CD4-positive, alpha-beta T cell (primary cell): ENCODE measurements at regions not wholly inside any gene's neighbourhood (a gene's known extent, or its start where the extent isn't known, plus 50 kb on each side); places are given as distances from the start of the nearest gene placed in this dataset.

Experiments
- ATAC-seq: fragments of 200-7000 bp; cut with Tn5 transposase; one replicate; pipeline ENCODE4 v1.10.0; 2022; ENCODE audit warnings: mild to moderate bottlenecking; ENCODE audit not compliant: poor library complexity
- CTCF ChIA-PET: fragments of 350-600 bp; sonication (Branson Sonifier 250); formaldehyde crosslinking; loops from one replicate; lab custom pipeline; 2021; ENCODE audit warnings: antibody characterized with exemption, inconsistent platforms; lab: Charles Lee
- POLR2A ChIA-PET: fragments of 350-600 bp; sonication (Branson Sonifier 250); formaldehyde crosslinking; loops from one replicate; lab custom pipeline; 2021; ENCODE audit warnings: antibody characterized with exemption, inconsistent platforms; lab: Charles Lee
- DNase-seq, 14 experiments: peaks; one replicate each; pipeline ENCODE4 v3.0.0-alpha.2; 2013 to 2020; ENCODE audit warnings: mixed read lengths in 2 of 14
- H3K27ac ChIP-seq, 2 donors: one replicate each; pipeline versions ENCODE4 v1.5.1 to v1.7.0; 2013; ENCODE audit warnings: low read length in 2 of 2, low read depth in 1 of 2, mild to moderate bottlenecking in 1 of 2
- H3K27me3 ChIP-seq, 2 experiments: 1 replicate in 1 of 2; 2 replicates in 1 of 2; pipeline versions ENCODE4 v1.6.1 to v1.7.0; 2013; ENCODE audit warnings: low read length in 2 of 2, control low read depth in 1 of 2, mild to moderate bottlenecking in 1 of 2, moderate library complexity in 1 of 2; ENCODE audit not compliant: insufficient read depth in 2 of 2, control insufficient read depth in 1 of 2
- H3K36me3 ChIP-seq: one replicate; pipeline ENCODE4 v1.6.1; 2013; ENCODE audit warnings: low read length, control low read depth; ENCODE audit not compliant: insufficient read depth
- H3K4me1 ChIP-seq: one replicate; pipeline ENCODE4 v1.6.1; 2013; ENCODE audit warnings: low read length, control low read depth; ENCODE audit not compliant: insufficient read depth
- H3K4me3 ChIP-seq: one replicate; pipeline ENCODE4 v1.5.1; 2013; ENCODE audit warnings: mild to moderate bottlenecking, low read length, moderate library complexity
- H3K9me3 ChIP-seq, 2 experiments: 1 replicate in 1 of 2; 2 replicates in 1 of 2; pipeline versions ENCODE4 v1.6.1 to v1.7.0; 2013; ENCODE audit warnings: low read length in 2 of 2, mild to moderate bottlenecking in 2 of 2, control low read depth in 1 of 2, moderate library complexity in 1 of 2; ENCODE audit not compliant: control insufficient read depth in 1 of 2, insufficient read depth in 1 of 2
- H3K27ac Mint-ChIP-seq: one replicate; pipeline ENCODE4 v1.8.0; 2020; ENCODE audit warnings: mixed read lengths
- H3K27me3 Mint-ChIP-seq: one replicate; pipeline ENCODE4 v1.8.0; 2021; ENCODE audit warnings: mixed read lengths
- H3K36me3 Mint-ChIP-seq: one replicate; pipeline ENCODE4 v1.8.0; 2021; ENCODE audit warnings: low read depth, mixed read lengths
- H3K4me1 Mint-ChIP-seq: one replicate; pipeline ENCODE4 v1.8.0; 2021; ENCODE audit warnings: low read depth, mixed read lengths
- H3K4me3 Mint-ChIP-seq: one replicate; pipeline ENCODE4 v1.8.0; 2020; ENCODE audit warnings: mild to moderate bottlenecking, mixed read lengths
- H3K9me3 Mint-ChIP-seq: one replicate; pipeline ENCODE4 v1.8.0; 2020; ENCODE audit warnings: mixed read lengths
- CTCF ChIP-seq: fragments of 200-600 bp; IDR thresholded peaks from one replicate; pipeline ENCODE4 v1.8.0; 2022; ENCODE audit warnings: antibody characterized with exemption, mild to moderate bottlenecking
- intact Hi-C, 2 experiments: fragments of 100-400 bp; cut with DNase I in 1 of 2; cut with micrococcal nuclease in 1 of 2; formaldehyde crosslinking; loops; one replicate each; pipeline versions ENCODE4 v1.15.1 to v1.9.0; 2023 to 2025; cut with DNase I, micrococcal nuclease

DNA sequence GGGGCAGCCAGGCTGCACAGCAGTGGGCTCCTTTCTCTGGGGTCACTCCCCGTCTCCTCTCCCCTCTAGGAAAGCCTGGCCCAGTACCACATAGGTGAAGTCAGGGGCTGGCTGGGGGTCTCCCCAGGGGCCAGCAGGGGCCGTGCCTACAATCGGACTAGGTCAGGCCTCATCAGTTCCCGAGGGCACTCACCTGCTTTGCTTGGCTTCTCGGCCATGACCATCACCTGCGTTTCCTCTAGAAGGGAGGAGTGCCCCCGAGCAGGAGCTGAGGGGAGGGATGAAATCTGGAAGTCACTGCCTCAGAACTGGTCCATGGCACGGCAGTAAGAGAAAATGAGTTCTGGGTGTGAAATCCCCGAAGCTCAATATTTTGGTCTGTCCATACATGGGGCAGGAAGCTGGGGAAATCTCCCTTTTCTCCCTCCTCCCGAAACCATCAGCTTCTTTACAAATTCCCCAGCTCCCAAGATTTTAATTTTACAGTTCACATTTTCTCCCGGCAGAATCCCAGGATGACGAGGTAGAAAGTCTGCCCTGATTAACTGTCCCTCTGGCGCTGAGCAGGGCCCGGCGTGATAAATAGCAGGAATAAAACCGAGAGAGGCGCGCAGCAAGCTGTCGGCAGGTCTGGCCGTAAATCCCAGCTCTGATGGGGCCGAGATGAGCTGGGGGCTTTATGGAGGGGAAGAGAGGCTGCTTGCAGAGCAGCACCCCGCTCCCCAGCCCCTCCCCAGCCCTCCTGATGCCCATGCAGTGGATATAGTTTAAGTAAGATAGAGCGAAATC, 172.1 kb downstream of the RBFOX3 start:
- ChIA-PET POLR2A (no interaction called here), CTCF (no interaction called here)
- Histone ChIP-seq H3K36me3 (no peaks in the 10 kb centered on the region), H3K4me3 (no peak overlapping the region), H3K27ac (no peak overlapping the region), H3K27me3 (peaks cover 0 to 4% of the 10 kb centered on the region in 2 experiments), H3K9me3 (peaks cover 0 to 4% of the 10 kb centered on the region in 2 experiments), H3K4me1 (no peaks in the 10 kb centered on the region)
- DNase-seq (no peak), ATAC-seq (no peak)
- no peaks in the 10 kb centered on the region for H3K36me3 Mint-ChIP-seq
- peaks cover 26% of the 10 kb centered on the region for H3K27me3 Mint-ChIP-seq
- H3K27ac Mint-ChIP-seq: no peak overlapping the region
- H3K4me3 Mint-ChIP-seq: no peak overlapping the region
- intact Hi-C loops: no loop called here
- no peak for TF ChIP-seq CTCF
- no peaks in the 10 kb centered on the region for H3K9me3 Mint-ChIP-seq
- no peaks in the 10 kb centered on the region for H3K4me1 Mint-ChIP-seq

DNA sequence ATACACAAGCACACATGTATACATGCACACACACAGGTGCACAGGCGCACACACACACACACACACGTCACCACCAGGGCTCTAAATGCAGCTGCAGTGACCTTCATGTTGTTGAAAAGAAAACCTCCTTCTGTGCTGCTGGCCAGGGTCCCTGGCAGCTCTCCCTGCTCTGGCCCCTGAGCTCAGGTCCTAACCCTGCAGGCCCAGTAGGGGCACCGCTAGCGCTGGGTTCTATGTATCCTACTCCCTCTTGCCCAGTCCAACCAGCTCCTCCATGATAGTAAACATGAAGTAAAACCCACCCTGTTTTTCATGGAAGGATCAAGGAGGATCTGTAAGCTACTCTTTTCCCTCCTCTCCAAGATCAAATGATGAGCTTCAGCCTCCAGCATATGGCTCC, 172.8 kb downstream of the RBFOX3 start:
- H3K27ac ChIP-seq: no peak overlapping the region
- H3K9me3 ChIP-seq: peaks cover 0 to 4% of the 10 kb centered on the region in 2 experiments
- no peaks in the 10 kb centered on the region for H3K36me3 Mint-ChIP-seq
- no peak overlapping the region for H3K4me3 ChIP-seq
- no peaks in the 10 kb centered on the region for H3K4me1 Mint-ChIP-seq
- no peak overlapping the region for H3K4me3 Mint-ChIP-seq
- no peaks in the 10 kb centered on the region for H3K36me3 ChIP-seq
- no peaks in the 10 kb centered on the region for H3K4me1 ChIP-seq
- peaks cover 27% of the 10 kb centered on the region for H3K27me3 Mint-ChIP-seq
- ChIA-PET POLR2A (no interaction called here), CTCF (no interaction called here)
- no peak overlapping the region for H3K27ac Mint-ChIP-seq
- no peak for TF ChIP-seq CTCF
- no peak for DNase-seq
- intact Hi-C loops: no loop called here
- H3K27me3 ChIP-seq: peaks cover 0 to 4% of the 10 kb centered on the region in 2 experiments
- H3K9me3 Mint-ChIP-seq: no peaks in the 10 kb centered on the region
- ATAC-seq: no peak

DNA sequence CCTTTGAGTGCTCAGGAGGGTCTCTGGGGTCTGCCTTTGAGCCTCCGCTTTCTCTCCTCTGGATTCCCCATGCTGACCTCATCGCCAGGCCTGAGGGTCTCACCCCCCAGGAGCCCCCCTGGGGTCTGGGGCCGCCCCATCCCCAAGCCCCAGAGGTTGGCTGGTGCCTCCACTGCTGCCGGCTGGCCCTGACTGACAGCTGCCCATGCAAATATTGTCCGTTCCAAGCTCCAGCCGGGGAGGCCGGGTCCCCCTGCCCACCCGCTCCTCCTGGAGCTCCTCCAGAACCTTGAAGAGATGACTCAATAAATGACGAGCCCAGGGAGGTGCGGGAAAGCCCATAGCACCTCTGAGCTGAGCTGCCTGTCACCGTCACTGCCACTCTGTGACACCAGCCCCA, 173.8 kb downstream of the RBFOX3 start:
- ChIA-PET POLR2A (no interaction called here), CTCF (interaction anchor here (0.6 kb wide), 1 partner anchor 12 kb away, joined by 3 read pairs; no protein-coding TSS in a partner anchor)
- no peak overlapping the region for H3K27ac Mint-ChIP-seq
- Histone ChIP-seq H3K4me3 (no peak overlapping the region), H3K9me3 (peaks cover 0 to 4% of the 10 kb centered on the region in 2 experiments), H3K36me3 (no peaks in the 10 kb centered on the region), H3K4me1 (no peaks in the 10 kb centered on the region), H3K27ac (no peak overlapping the region), H3K27me3 (peaks cover under 1 to 6% of the 10 kb centered on the region in 2 experiments)
- no peak for TF ChIP-seq CTCF
- H3K9me3 Mint-ChIP-seq: no peaks in the 10 kb centered on the region
- H3K4me3 Mint-ChIP-seq: no peak overlapping the region
- DNase-seq (no peak), ATAC-seq (no peak)
- intact Hi-C loops: no loop called here
- peaks cover 27% of the 10 kb centered on the region for H3K27me3 Mint-ChIP-seq
- H3K36me3 Mint-ChIP-seq: no peaks in the 10 kb centered on the region
- H3K4me1 Mint-ChIP-seq: no peaks in the 10 kb centered on the region
